Psoas muscle (tissue), 7 donors: ENCODE measurements at regions not wholly inside any gene's neighbourhood (a gene's known extent, or its start where the extent isn't known, plus 50 kb on each side); places are given as distances from the start of the nearest gene placed in this dataset.

Experiments
- ATAC-seq, 4 donors: fragments of 200-7000 bp; cut with Tn5 transposase; one replicate each; pipeline ENCODE4 v1.9.1; 2020; ENCODE audit warnings: moderate library complexity in 3 of 4, mild to moderate bottlenecking in 2 of 4
- DNase-seq, 2 donors: peaks; one replicate each; pipeline ENCODE4 v3.0.0-alpha.2; 2020
- H3K27ac ChIP-seq: fragments of 200-600 bp; one replicate; pipeline ENCODE4 v1.8.0; 2022
- H3K27me3 ChIP-seq, 3 donors: fragments of 200-600 bp in 1 of 3; one replicate each; pipeline versions ENCODE4 v1.6.1 to v1.8.0; 2013 to 2022; ENCODE audit warnings: low read length in 2 of 3, mild to moderate bottlenecking in 2 of 3, moderate library complexity in 1 of 3; ENCODE audit not compliant: insufficient read depth in 3 of 3
- H3K36me3 ChIP-seq, 2 donors: fragments of 200-600 bp in 1 of 2; one replicate each; pipeline versions ENCODE4 v1.6.1 to v1.8.0; 2013 to 2022; ENCODE audit warnings: low read depth in 1 of 2, mild to moderate bottlenecking in 1 of 2, moderate library complexity in 1 of 2; ENCODE audit not compliant: insufficient read depth in 1 of 2
- H3K4me1 ChIP-seq: fragments of 200-600 bp; one replicate; pipeline ENCODE4 v1.8.0; 2022
- H3K4me3 ChIP-seq: fragments of 200-600 bp; one replicate; pipeline ENCODE4 v1.8.0; 2022; ENCODE audit warnings: mild to moderate bottlenecking
- H3K9me3 ChIP-seq: fragments of 200-600 bp; one replicate; pipeline ENCODE4 v1.8.0; 2022
- WGBS, 3 donors: extraction: QIAGEN DNeasy Blood & Tissue Kit; methylation state at CpG; one replicate each; pipeline versions ENCODE4 v1.1.6 to v1.1.7; 2013; 5-methylcytosine and 5-hydroxymethylcytosine counted together
- intact Hi-C, 2 donors: fragments of 100-400 bp; cut with DNase I; formaldehyde crosslinking; loops; one replicate each; pipeline versions ENCODE4 v1.11.0 to v1.14.2; 2022
- TF ChIP-seq, protein P1 (sequence below): fragments of 200-600 bp; IDR thresholded peaks from one replicate; pipeline ENCODE4 v1.8.0; 2022; ENCODE audit warnings: antibody characterized with exemption
- donor health status: healthy with polysubstance abuse.
- donor health status: DM: no; HTN: no; CAD: no; lungs with moderate emphysema.
- donor health status: Bipolar disorder and iron deficiency.
- donor health status: healthy.
- donor health status: DM: yes; HTN: yes; CAD: no.
- donor health status: DM: no; HTN: no; CAD: no.
- donor health status: DM: yes; HTN: yes; CAD: no.

DNA sequence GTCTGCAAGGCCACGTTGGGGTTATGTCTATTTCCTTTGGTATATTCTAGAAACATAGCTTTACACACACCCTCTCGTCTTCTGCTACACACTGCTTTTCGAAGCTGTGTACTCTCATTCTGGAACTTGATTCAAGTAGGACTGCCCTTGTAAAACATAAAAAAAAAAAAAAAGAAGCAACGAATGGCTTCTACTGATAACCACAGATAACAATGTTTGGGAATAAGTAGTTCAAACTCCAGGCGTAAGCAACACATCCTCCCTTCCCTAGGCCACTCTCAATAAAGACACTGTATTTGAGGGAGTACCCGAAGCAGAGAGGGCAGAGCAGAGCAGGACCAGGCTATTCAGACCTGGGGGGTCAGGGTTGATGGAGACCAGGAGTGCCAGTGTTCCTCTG, 496.7 kb downstream of the MATN1 start:
- Histone ChIP-seq H3K4me1 (no peaks in the 10 kb centered on the region), H3K36me3 (no peaks in the 10 kb centered on the region), H3K27ac (no peak overlapping the region), H3K4me3 (no peak overlapping the region), H3K27me3 (peaks cover 0 to 3% (median 3%) of the 10 kb centered on the region in 3 donors), H3K9me3 (no peaks in the 10 kb centered on the region)
- intact Hi-C loops = no loop called here
- TF ChIP-seq, protein P1, sequence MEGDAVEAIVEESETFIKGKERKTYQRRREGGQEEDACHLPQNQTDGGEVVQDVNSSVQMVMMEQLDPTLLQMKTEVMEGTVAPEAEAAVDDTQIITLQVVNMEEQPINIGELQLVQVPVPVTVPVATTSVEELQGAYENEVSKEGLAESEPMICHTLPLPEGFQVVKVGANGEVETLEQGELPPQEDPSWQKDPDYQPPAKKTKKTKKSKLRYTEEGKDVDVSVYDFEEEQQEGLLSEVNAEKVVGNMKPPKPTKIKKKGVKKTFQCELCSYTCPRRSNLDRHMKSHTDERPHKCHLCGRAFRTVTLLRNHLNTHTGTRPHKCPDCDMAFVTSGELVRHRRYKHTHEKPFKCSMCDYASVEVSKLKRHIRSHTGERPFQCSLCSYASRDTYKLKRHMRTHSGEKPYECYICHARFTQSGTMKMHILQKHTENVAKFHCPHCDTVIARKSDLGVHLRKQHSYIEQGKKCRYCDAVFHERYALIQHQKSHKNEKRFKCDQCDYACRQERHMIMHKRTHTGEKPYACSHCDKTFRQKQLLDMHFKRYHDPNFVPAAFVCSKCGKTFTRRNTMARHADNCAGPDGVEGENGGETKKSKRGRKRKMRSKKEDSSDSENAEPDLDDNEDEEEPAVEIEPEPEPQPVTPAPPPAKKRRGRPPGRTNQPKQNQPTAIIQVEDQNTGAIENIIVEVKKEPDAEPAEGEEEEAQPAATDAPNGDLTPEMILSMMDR = no peak
- 72 to 77% (median 73%) methylated on average over 6 of the region's 6 CpGs for WGBS, 3 donors
- DNase-seq (no peak), ATAC-seq (no peak)

DNA sequence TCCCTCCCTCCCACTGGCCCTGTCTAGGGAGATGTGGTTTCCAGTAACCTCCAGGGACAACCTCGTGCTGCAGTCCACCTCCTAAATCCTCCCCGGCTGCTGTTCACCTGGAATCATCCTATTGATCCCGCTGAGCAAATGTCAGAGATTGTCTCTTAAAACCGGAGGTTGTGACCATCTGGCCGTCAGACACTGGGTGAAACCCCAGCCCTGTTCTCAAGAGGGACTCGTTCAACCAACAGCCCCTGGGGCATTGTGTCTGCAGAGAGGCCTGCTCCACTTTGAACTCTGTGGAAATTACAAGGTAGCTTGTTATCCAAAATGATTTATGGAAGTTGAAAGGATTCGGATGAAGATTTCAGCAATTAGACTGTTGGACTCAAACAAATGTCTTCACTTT, 498.0 kb downstream of the MATN1 start:
- WGBS, 3 donors = 40 to 58% (median 49%) methylated on average over 7 of the region's 7 CpGs
- Histone ChIP-seq H3K27ac (no peak overlapping the region), H3K27me3 (peaks cover 0 to 3% (median 3%) of the 10 kb centered on the region in 3 donors), H3K36me3 (no peaks in the 10 kb centered on the region), H3K4me1 (no peaks in the 10 kb centered on the region), H3K9me3 (no peaks in the 10 kb centered on the region), H3K4me3 (no peak overlapping the region)
- DNase-seq (no peak), ATAC-seq (no peak)
- TF ChIP-seq, protein P1 = no peak
- intact Hi-C loops = no loop called here

DNA sequence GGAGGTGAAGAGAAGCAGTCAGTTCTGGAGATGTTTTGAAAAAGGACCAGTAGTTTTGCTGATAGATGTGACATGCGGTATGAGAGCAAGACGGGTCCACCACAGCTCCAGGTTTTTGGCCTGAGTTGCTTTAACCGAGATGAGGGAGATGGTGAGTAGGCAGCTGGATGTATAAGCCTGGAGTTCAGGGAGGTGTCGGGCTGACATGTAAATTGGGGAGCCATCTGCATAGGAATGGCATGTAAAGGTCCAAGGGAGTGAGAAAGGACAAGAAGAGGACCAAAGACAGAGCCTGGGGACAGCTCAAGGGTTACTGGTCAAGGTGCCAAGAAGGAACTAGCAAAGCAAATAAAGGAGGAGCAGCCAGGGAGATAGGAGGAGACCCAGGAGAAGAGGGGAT, 503.7 kb downstream of the MATN1 start:
- intact Hi-C loops = no loop called here
- no peaks in the 10 kb centered on the region for H3K9me3 ChIP-seq
- 73 to 87% (median 83%) methylated on average over 4 of the region's 4 CpGs for WGBS, 3 donors
- ATAC-seq (no peak), DNase-seq (no peak)
- H3K36me3 ChIP-seq = no peaks in the 10 kb centered on the region
- H3K4me1 ChIP-seq = no peaks in the 10 kb centered on the region
- H3K4me3 ChIP-seq = no peak overlapping the region
- no peak overlapping the region for H3K27ac ChIP-seq
- H3K27me3 ChIP-seq = peaks cover 0 to 11% (median 0%) of the 10 kb centered on the region in 3 donors
- TF ChIP-seq, protein P1 = no peak

DNA sequence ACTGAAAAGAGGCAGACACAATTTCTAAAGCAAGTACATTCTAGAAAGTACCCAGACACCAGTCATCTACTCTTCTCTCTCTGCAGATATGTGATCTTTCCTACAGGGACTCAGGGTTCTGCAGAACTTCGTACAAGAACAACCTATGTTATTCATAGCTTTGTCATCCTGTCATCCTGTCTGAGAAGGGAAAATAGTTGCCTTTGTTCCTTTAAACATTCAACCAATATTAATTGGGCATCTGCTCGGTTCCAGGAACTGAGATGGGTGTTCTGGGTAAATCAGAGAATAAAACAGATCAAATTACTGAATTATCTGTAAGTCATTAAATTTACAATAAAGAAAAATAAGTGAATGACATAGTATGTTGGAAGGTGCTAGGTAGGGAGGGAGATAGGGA, 504.9 kb downstream of the MATN1 start:
- 23 to 41% (median 25%) methylated on average over 2 of the region's 2 CpGs for WGBS, 3 donors

DNA sequence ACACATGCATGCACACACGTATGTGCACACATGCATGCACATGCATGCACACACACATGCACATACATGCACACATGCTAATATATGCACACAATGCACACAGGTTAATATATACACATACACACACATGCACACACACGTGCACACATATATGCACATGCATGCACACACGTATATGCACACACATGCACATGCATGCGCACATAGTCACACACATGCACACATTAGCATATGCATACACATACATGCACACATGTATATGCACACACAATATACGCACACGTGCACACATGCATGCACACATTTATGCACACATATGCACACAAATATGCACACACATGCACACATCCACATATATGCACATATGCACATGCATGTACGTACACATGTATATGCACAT, 506.8 kb downstream of the MATN1 start:
- TF ChIP-seq, protein P1 = no peak
- intact Hi-C loops = no loop called here
- Histone ChIP-seq H3K4me3 (no peak overlapping the region), H3K9me3 (no peaks in the 10 kb centered on the region), H3K27me3 (peaks cover 0 to 11% (median 0%) of the 10 kb centered on the region in 3 donors), H3K4me1 (no peaks in the 10 kb centered on the region), H3K27ac (no peak overlapping the region), H3K36me3 (no peaks in the 10 kb centered on the region)
- 90 to 96% (median 95%) methylated on average over 7 of the region's 7 CpGs for WGBS, 3 donors
- DNase-seq = no peak
- ATAC-seq = no peak

More for the DNA sequence above, 504.9 kb downstream of the MATN1 start:
- H3K4me1 ChIP-seq = no peaks in the 10 kb centered on the region
- no peak overlapping the region for H3K4me3 ChIP-seq
- peaks cover 0 to 11% (median 0%) of the 10 kb centered on the region in 3 donors for H3K27me3 ChIP-seq
- ATAC-seq (no peak), DNase-seq (no peak)
- H3K9me3 ChIP-seq = no peaks in the 10 kb centered on the region
- H3K27ac ChIP-seq = no peak overlapping the region
- intact Hi-C loops = no loop called here
- TF ChIP-seq, protein P1 = no peak
- H3K36me3 ChIP-seq = no peaks in the 10 kb centered on the region
